NCI-H446 (cell line): ENCODE measurements at regions not wholly inside any gene's neighbourhood (a gene's known extent, or its start where the extent isn't known, plus 50 kb on each side); places are given as distances from the start of the nearest gene placed in this dataset.

Experiments used
- DNase-seq, 2 experiments: peaks; one replicate each; lab custom pipeline; 2025; lab: John Stamatoyannopoulos, UW

DNA sequence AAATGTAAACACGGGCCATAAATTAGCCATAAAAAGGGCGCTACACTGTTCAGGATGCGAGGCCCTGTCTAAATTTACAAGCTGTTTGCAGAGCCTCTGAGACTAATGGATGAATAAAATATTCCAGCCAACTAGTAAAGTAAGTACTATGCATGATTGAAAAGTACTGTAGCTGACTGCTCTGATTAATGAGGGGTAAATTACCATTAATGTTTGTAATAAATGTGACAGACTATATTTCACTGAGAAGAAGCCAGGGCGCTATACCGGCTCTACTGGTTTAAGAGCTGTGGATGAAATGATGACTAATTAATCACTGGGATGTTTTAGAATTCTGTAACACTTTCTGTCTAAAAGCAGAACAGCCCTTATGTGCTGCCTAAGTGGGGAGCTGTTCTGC is 54.3 kb upstream of the RGPD4 start:
- DNase-seq = no peak

- DNase-seq = no peak
Observed at GRCh38 chr2:107775211-107775610, 51.5 kb upstream of the RGPD4 start.

DNA sequence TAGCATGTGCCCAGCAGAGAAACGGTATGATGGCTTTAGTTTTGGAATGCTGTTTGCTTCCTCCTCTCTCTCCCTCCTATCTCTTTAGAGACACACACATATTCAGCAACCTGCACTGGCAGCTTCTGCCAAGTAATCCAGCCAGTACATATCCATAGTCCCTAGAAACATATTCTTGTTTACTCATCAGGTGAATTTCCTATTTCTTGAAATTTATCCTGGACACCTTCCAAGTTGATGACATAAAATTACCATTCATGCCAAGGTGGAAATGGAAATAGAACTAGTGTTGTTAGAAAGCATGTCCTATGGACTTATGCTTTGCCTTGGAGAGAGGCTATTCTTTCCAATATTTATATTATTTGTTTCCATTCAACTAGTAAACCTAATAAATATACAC is 50.9 kb upstream of the RGPD4 start:
- DNase-seq = no peak

GRCh38 chr2:107776362-107776761 is 50.3 kb upstream of the RGPD4 start:
- DNase-seq = no peak
